Heart left ventricle (tissue), 13 donors: ENCODE measurements at regions not wholly inside any gene's neighbourhood (a gene's known extent, or its start where the extent isn't known, plus 50 kb on each side); places are given as distances from the start of the nearest gene placed in this dataset.

ENCODE experiments used
- POLR2A ChIP-seq, 2 donors: fragments of 450-650 bp; IDR thresholded peaks; one replicate each; pipeline ENCODE4 v1.6.1; 2017; ENCODE audit warnings: antibody characterized with exemption in 2 of 2, mild to moderate bottlenecking in 2 of 2, moderate library complexity in 2 of 2
- TF ChIP-seq, protein P1 (sequence below), 12 donors: fragments of 200-600 bp; sonication (generic) in 4 of 12; IDR thresholded peaks; one replicate each; pipeline versions ENCODE4 v1.5.0 to v1.8.0; 2018 to 2022; ENCODE audit warnings: antibody characterized with exemption in 12 of 12, mild to moderate bottlenecking in 5 of 12
- donor health status: ischemic (EF 13 %, LVEDD 7.1; RV severe dilation, severe dysfunction).
- donor health status: DM: no; HTN: yes; CAD: no.
- donor health status: DM: no; HTN: no; CAD: no.
- donor health status: ischemic (EF 25% LVEDD 6.9; RV normal size, moderate dysfunction).
- donor health status: ischemic (EF 25% LVEDD 5.7; RV mildly dilated, moderate dysfunction).
- donor health status: ischemic (EF 35%, LVEDD 5.7; RV mildly dilated, moderate dysfunction).
- donor health status: nonischemic (EF 11% LVEDD 7.7; RV severe dilation, severe dysfunction).
- donor health status: DM: yes; HTN: yes; CAD: no.
- donor health status: PGD.
- donor health status: ischemic (EF 29% LVEDD 5.4; RV normal size, mild dysfunction).
- donor health status: nonischemic (EF 23%, LVEDD 6.1; RV moderate dilation, normal function).

DNA sequence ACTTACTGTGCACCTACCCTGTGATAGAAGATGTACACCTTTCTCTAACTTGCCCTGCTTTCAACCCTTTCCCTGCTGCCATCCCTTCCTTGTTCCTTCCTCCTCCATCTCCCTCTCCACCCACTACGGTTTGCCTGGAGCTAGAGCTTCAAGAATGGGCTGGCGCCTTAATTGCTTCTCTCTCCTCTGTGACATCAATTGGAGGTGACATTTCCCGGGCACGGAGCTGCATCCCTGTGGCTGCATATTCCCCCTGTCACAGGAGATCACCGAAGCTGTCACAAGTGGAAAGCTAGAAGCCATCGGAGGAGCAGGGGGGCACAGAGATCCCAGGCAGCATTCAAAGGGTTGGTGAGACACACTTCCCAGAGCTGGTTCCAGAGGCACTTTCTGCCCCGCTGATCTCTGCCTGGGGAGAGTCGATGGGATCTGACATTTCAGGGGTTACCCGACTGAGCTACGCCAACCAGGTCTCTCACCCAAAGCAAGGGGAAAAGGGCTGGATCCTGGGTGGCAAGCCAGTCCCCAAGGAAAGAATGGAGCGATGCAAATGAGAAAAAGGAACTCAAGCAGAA lies 604.9 kb downstream of the MED13L start:
- TF ChIP-seq, protein P1, sequence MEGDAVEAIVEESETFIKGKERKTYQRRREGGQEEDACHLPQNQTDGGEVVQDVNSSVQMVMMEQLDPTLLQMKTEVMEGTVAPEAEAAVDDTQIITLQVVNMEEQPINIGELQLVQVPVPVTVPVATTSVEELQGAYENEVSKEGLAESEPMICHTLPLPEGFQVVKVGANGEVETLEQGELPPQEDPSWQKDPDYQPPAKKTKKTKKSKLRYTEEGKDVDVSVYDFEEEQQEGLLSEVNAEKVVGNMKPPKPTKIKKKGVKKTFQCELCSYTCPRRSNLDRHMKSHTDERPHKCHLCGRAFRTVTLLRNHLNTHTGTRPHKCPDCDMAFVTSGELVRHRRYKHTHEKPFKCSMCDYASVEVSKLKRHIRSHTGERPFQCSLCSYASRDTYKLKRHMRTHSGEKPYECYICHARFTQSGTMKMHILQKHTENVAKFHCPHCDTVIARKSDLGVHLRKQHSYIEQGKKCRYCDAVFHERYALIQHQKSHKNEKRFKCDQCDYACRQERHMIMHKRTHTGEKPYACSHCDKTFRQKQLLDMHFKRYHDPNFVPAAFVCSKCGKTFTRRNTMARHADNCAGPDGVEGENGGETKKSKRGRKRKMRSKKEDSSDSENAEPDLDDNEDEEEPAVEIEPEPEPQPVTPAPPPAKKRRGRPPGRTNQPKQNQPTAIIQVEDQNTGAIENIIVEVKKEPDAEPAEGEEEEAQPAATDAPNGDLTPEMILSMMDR (IDR thresholded peaks at IDR 0.05): no peak
- no peak for TF ChIP-seq POLR2A (IDR thresholded peaks at IDR 0.05)
